ENCODE measurements at regions not wholly inside any gene's neighbourhood (a gene's known extent, or its start where the extent isn't known, plus 50 kb on each side); places are given as distances from the start of the nearest gene placed in this dataset.

- TF ChIP-seq CHD7 (IDR thresholded peaks at IDR 0.05; ENCODE audit: insufficient replicate concordance, low read length) (no peak), CEBPB (IDR thresholded peaks at IDR 0.05; ENCODE audit: low read depth, low read length) (no peak), SP4 (IDR thresholded peaks at IDR 0.05; ENCODE audit: low read length) (no peak), CTBP2 (IDR thresholded peaks at IDR 0.05; ENCODE audit: borderline replicate concordance, insufficient read depth, insufficient read length, low read length) (no peak), CBX5 (IDR thresholded peaks at IDR 0.05; ENCODE audit: low read depth, low read length) (no peak), RXRA (IDR thresholded peaks at IDR 0.05; ENCODE audit: insufficient read depth, low read depth, low read length) (no peak), MAFK (IDR thresholded peaks at IDR 0.05; ENCODE audit: low read depth, low read length) (no peak), MAX (IDR thresholded peaks at IDR 0.05) (no peak), POLR2A (IDR thresholded peaks at IDR 0.05; ENCODE audit: control extremely low read depth in 1 of 2, low read depth in 2 of 2, low read length in 2 of 2) (no peak)
These were observed 222.7 kb upstream of the SESN3 start (continued) for GRCh38 chr11:95453616-95454171.
